CD1c-positive myeloid dendritic cell (primary cell): ENCODE measurements at regions not wholly inside any gene's neighbourhood (a gene's known extent, or its start where the extent isn't known, plus 50 kb on each side); places are given as distances from the start of the nearest gene placed in this dataset.
A peak's percentile ranks its signal among the peaks of the same experiment; 100 is the strongest.
"Not testable (repeated sequence)": the region's sequence is repeated elsewhere in the genome, so short reads cannot be mapped to it uniquely, and the experiment has no call there.

Experiments
- DNase-seq: peaks from one replicate; pipeline ENCODE4 v3.0.0-alpha.2; 2016; ENCODE audit errors: extremely low spot score

DNA sequence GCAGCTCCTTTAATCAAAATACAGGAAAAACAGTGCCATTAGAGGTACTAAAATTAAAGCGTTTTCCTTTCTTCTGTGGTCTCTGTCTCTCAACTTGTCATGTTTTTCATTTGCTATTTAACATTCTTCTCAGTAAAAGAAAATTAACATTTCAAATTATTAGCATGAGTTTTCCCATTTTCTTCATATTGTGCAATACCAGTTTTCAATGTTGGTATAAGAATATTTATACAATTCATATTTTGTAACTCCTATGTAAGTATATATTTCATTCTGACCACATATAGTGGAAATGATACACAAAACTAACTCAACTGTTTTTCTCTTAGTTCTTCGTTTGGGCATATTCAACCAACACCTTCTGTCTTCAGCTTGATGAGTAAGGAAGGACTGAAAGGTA lies 308.3 kb downstream of the HS3ST1 start:
- no peak for DNase-seq

DNA sequence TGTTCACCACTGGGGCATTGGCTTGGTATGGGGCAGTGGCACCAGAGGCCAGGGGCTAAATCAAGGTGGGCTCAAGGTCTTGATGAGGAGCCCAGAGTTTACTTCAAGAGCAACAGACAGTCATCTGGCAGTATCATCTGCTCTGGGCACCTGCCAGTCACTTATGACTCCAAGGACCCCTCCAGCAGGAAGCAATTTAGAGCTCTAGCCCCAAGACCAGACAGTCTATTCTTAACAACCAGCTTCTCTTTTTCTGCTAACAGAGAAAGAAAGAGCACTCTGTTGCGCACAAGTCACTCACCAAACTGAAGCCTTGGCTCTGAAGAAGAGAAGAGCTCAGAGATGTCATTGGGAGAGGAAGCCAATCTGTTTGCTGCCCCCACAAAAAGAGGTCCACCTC lies 309.2 kb downstream of the HS3ST1 start:
- DNase-seq: no peak

DNA sequence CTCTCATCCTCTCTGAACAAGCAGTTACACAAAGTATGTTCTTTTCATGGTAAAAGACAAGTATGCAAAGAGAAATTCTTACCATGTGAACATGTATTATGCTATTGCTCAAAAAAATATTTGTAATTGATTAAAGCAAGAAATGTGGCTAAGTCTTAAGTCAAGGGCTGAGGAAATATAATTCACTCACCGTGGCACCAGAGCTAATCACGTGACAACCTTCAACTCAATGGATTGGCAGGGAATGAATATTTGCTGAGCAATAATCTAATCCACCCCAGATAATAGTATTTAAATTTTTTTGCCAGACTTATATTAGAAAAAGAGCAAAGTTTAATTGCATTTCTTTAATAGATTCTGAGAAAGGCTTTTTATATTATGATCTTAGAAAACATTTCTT lies 310.2 kb downstream of the HS3ST1 start:
- DNase-seq: no peak

DNA sequence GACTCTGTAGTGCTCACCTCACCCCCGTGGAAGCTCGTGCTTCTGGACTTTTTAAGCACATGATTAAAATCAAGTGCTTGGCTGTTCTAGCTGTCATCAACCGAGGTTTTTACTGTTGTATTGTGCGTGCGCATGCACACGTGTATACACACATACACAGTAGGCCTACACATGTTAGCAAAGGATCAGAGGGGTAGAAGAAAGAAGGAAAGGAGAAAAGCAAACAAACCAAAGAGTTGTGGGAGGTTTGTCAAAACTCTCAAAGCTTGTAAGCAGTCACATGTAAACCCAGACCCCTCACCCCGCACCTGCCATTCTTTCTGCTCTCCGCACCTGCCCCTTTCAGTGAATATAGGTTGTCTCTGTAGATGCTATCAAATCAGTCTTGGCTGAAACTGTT lies 311.8 kb downstream of the HS3ST1 start:
- no peak for DNase-seq

DNA sequence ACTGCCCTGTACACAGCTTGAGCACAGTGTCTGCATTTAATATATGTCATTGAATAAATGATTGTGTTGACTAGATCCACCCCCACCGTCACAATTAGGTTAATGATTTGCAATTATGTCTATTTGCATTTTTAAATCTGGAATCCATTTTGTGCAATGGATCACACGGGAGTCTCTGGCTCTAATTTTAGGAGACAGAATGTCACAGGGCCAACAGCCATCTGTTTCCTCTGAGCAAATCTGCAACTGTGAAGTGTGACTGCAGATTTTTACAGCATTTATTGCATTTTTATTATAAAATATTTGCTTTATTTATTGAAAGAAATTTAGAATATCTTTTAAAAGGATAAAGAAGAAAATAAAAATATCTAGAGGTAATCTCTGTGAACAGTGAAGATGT lies 316.8 kb downstream of the HS3ST1 start:
- no peak for DNase-seq

DNA sequence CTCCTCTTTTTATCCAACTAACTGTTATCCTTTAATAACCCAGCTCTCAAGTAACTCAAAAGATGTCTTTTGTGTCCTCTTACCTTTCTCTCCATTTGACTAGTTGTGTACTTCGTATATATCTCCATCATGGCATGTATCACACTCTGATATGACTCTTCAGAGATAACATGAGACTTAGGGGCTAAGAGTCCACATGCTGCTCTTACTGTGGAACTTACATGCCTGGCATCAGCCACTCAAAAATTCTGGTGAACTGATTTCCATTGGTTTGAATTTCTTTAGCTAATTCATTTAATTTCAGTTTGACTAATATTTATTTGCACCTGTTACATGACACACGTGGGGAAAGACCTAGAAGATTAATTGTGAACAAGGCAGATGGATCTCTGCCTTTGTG lies 317.3 kb downstream of the HS3ST1 start:
- DNase-seq: no peak

DNA sequence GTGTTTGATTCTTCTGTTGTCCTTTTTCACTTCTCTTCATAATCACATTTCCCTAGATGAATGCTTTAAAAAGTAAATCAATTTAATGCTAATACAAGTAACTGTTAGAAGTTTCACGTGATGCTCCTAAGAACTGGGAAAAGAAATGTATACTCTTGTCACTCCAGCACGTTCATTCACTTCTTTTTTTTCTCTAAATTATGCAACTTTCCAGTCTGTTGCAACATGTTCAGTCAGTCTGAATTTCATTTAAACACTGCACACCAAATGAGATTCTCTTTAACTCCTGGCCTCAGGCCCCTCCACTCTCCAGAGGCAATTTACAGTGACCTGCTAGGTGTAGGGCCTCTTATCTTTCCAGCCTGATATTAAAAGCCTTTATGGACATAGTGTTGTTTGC lies 321.9 kb downstream of the HS3ST1 start:
- DNase-seq: peak; percentile 37

DNA sequence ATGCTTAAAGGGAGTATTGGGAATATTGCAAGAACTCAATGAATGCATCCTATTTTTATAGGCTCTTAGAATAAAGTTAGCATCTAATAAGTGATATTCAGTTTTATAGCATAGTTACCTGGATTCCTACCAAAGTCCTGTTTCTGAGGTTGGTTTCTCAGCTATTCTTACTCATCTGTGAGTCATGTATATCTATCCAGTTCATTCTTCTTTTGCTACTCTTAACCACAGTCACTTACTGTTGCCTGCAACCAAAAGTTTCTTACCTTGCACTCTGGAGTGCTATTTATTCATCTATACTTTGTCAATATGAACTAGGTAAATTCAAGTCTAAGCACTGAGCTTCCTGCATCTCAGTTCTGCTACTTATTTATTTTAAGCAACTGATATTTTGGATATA lies 322.5 kb downstream of the HS3ST1 start:
- no peak for DNase-seq

DNA sequence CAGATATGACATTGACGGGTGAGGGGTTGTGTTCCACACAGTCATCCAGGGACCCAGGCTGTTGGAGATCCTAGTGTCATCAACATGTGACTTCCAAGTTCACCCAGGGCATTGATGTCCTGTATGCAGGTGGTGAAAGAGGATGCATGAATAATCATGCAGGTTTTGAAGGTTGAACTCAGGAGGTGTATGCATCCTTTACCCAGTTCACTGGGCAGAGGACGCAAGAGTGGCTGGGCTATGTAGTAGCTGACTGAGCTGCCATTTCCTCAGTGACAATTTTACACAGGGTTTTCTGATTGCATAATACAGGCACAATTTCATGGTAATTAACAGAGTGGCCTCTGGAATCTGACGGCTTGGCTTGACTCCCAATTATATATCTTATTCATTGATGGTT lies 323.0 kb downstream of the HS3ST1 start:
- no peak for DNase-seq

DNA sequence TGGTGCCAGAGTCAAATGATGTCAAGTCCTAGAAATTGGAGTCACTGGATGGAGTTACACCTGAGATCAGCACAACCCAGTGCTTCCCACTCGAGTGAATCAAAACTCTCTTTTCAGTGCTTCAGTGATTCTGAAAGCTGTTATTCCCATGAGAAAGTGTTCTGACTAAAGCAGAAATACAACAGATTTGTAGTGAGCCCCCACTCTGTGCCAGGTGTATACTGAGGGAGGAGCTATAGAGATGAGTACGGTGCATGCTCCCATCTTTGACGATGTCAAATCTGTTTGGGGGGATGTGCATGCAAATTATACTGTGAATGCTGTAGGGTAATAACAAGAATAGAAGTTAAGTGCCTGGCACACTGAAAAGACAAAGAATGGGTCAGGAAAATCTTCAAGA lies 330.2 kb downstream of the HS3ST1 start:
- DNase-seq: no peak

DNA sequence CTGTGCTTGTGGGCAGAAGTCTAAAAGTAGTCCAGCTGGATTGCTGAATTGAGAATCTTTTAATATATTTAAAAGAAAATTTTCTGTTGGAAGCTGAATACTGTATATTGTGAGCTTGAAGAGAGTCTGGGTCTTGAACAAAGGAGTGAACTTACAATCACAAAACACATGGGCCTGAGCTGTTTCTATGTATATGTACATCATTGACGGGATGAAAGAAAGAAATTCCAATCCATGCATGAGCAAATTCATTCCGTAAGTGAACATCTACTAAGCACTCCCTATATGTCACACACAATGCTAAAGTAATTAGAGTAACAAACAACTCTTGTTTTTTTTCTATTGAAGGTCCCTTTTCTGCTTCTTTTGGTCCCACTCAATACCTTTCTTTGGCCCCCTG lies 331.0 kb downstream of the HS3ST1 start:
- no peak for DNase-seq

DNA sequence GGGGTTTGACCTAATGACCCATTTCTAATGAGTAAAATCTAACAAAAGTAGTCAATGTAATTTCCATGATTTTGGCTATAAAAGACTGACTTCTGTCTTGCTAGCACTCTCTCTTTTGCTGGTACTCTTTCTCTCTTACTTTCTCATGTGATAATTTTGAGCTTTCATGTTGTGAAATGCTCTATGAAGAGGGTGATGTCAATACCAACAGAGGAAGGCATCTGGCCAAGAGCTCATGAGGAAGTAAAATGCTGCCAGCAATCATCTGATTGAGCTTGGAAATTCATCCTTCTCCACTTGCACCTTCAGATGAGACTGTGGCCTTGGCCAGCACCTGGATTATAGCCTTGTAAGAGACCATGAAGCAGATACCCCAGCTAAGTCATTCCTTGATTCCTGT lies 347.7 kb downstream of the HS3ST1 start:
- peak; percentile 15 for DNase-seq

DNA sequence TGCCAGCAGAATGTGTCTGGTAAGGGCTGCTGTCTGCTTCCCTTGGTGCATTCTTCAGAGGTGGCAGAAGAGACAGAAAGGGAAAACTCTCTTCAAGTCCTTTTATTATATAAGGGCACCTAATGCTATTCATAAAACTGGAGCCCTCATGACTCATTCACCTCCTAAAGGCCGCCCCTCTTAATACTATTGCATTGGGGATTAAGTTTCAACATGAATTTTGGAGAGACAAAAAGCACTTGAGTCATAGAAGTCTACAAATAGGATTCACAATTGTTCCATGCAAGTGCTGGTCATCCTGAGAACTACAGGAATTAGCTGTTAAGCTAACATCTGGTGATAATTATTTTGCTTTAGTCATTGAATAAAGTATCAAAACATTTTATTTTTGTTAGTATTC lies 349.5 kb downstream of the HS3ST1 start:
- DNase-seq: no peak

DNA sequence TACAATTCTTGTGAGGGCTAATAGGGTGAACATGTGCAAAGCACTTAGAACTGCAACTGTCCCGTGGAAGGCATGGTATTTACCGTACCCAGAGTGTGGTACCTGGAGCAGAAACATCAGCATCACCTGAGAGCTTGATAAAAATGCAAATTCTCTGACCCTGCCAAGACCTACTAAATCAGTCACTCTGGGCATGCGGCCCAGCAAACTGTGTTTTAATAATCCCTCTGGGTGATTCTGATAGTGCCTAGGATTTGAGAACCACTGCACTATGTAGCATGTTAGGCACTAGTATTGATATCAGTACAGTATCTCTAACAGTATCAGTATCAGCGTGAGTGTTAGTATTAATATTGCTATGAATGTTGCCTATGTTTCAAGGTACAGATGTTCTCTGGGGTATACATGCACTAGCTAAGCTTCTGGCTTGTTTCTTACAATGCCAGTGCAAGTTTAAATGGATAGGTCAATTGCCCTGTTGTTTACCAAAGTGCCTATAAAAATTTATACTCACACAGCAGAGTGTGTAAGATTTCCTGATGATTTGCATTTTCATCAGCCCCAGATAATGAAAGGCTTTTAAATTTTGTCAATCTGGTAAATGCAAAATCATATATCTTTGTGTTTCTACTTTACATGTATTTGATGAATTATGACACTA lies 354.0 kb downstream of the HS3ST1 start:
- DNase-seq: no peak

DNA sequence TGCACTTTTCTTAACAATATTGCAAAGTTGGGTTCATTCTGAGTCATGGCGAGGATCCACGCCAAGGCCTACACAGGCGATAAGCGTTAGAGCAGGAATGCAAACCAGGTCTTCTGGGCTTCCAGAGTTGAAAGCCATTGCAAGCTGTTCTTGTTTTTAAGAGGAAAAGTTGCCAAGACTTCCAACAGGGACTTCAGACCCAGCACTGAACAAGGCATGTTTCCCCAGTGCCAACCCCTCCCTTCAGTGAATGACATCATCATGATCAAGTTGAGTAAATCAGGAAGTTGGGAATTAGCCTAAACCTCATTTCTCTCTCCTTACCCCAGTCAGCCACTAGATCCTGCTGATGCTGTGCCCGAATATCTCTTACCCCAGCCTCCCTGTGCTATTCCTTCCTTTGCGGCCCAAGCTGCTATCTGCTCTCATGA lies 355.1 kb downstream of the HS3ST1 start:
- no peak for DNase-seq

DNA sequence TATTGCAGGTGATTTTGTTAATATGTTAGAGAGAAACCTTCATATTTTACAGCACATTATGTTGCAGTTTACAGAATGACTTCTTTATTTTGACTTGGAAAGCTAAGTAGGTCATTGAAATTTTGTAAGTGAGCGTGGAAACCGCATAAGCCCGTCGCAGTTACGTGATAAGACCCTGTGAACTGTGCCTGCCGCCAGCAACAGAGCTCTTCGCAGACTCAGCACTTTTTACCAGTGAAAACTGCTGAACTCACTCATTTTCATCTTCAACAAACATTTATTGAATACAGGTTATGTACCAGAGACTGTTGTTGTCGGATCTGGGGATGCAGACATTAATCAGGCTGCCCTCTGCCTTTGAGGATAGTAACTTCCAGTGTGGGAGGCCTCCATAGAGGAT lies 355.7 kb downstream of the HS3ST1 start:
- no peak for DNase-seq

DNA sequence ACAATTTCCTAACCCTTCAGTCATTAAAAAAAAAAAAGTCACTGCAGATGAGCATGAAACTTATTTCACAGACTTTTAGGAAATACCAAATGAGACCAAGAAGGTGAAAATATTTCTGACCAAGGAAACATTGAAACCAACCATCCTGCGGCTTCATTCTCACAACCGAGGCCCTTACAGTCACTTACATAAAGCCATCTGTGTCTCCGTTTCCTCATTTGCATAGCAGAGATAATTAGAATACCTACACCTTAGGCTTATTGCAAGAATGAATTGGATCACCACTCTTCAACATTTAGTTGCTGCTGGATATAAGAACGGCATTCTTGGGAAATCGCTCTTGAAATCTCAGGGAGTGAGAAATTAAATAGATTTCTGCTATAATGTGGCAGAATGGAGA lies 356.2 kb downstream of the HS3ST1 start:
- DNase-seq: no peak

DNA sequence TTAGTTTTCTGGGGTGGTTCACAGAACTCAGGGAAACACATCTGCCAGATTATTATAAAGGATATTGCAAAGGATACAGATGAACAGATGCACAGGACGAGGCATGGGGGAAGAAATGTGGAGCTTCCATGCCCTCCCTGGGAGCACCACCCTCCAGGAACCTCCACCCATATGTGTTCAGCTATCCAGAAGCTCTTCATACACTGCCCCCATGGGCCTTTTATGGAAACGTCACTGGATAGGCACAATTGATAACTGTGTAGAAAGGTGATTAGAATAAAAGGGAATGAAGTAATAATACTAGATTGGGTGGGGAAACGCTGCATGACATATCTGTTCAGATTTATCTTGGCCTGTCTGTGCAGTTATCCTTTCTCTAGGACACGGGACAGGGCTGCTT lies 357.9 kb downstream of the HS3ST1 start:
- no peak for DNase-seq

DNA sequence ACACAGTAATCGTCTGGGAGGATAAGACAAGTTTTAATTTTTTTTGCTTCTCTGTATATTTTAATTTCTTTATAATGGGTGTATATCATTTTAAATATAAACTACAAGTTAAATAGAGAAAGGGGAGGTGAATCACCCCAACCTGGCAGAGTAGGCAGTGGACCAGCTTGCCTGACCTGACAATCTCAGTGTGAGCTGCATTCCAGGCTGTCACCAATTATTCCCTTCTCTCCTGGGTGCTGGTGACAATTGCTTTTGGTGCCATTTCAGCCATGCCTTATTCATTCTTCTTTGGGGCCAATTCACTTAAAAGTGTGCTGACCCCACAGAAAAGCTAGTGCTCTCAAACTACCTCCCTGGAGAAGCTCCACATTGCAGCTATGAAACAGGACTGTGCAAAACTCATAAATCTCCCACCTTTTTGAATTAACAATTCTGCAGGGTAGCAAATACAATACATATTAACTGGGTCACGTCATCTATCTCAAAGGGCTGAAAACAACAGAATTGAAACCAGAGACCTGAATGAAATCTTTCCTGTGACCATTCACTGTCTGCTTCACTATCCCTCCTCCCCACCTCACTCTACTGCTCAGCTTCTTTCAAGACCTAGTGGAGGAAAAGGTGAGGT lies 359.0 kb downstream of the HS3ST1 start:
- no peak for DNase-seq

DNA sequence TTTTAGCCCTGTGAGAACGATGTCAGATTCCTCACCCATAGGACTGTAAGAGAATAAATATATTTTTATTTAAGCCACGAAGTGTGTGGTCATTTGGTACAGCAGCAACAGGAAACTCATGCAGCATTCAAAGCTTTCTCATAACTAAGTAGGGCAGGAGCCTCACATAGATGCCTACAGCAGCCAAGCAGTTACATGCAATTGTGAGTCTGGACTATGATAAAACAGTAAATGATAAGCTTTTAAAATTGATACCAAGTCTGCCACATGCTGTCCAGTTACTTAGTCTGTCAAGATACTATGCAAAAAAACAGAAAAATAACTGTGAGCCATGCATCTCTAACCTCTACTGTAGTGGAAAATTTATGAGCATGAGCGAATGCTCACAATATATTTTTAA lies 359.6 kb downstream of the HS3ST1 start:
- DNase-seq: no peak

DNA sequence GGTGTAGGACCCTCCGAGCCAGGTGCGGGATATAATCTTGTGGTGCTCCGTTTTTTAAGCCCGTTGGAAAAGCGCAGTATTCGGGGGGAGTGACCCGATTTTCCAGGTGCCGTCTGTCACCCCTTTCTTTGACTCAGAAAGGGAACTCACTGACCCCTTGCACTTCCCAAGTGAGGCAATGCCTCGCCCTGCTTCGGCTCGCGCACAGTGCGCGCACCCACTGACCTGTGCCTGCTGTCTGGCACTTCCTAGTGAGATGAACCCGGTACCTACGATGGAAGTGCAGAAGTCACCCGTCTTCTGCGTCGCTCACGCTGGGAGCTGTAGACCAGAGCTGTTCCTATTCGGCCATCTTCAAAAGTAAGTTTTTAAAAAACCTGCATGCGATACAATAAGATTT lies 362.1 kb downstream of the HS3ST1 start:
- DNase-seq: not testable (repeated sequence)

DNA sequence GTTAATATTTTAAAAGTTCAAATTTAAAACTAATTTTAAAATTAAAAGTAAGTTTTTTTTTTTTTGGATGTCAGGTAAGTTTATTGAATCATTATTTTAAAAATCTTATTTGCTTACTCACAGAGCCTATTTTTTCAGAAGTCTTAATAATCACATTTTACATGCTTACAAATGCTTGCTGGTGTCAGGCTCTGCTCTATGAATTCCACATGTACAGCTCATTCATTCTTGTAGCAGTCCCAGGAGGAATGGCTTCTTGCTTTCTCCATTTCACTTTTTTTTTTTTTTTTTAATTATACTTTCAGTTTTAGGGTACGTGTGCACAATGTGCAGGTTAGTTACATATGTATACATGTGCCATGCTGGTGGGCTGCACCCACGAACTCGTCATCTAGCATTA lies 368.1 kb downstream of the HS3ST1 start:
- not testable (repeated sequence) for DNase-seq

DNA sequence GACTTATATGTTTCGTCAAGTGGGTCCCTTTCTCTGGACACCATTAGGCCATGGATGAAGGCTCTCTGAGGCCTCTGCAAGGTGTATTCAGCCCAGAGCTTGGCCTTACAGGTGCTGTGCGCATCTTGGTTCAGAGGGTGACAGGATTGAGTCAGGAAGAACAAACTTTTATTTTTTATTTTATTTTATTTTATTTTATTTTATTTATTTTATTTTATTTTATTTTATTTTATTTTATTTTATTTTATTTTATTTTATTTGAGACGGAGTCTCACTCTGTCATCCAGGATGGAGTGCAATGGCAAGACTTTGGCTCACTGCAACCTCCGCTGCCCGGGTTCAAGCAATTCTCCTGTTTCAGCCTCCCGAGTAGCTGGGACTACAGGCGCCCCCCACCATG lies 370.4 kb upstream of the CLNK start:
- not testable (repeated sequence) for DNase-seq

DNA sequence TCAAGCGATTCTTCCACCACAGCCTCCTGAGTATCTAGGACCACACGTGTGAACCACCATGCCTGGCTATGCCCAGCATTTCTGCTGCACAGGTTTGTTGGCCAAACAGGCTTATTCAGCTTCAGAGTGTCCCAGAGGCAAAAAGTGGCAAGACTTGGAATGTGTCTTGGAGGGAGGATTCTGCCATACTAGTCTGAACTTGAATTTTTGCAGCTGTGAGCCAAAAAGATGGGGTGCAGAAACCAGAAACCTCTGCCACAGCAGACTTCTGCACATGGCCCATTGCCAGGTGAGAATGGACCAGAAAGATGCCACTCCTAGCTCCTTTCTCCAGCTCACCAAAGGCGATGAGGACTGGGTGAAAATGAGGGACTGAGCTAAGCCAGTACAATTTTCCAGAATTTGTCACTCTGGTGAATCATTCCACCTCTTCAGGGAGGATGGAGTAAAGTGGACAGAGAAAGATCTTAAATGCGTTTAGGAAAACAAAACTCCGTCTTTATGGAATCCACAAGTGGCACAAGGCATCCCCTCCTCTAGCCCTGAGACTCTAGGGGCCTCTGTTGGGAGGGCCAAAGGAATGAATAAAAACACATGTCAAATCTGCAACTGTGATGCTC lies 369.1 kb upstream of the CLNK start:
- DNase-seq: no peak
